Activated CD8-positive, alpha-beta memory T cell treated with anti-CD3 and anti-CD28 coated beads, Interleukin-2, amount 50 U/mL, for 4 hours (primary cell): ENCODE measurements at regions not wholly inside any gene's neighbourhood (a gene's known extent, or its start where the extent isn't known, plus 50 kb on each side); places are given as distances from the start of the nearest gene placed in this dataset.

ENCODE experiments used
- DNase-seq: peaks from one replicate; pipeline ENCODE4 v3.0.0-alpha.2; 2020

GRCh38 chr2:88834866-88835265, 143.4 kb downstream of the RPIA start:
- DNase-seq: no peak

DNA sequence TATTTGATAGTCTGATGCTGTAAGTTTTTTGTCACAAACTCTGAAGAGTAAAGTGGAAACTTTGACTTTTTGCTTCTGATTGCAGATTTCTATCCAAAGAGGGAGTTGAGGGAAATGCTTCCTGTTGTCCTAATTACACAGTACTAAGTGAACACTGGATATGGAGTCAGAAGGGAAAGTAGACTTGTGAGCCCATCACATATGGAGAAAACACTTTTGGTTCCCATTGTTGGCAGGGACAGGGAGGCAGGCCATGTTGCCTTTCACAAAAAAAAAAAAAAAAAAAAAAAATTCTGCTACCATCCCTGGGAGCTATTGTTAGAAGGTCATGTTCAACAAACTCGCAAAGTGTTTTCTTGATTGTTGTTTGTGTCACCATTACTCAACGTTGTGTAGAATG, 144.3 kb downstream of the RPIA start:
- no peak for DNase-seq

- no peak for DNase-seq
Measured at GRCh38 chr2:88836351-88836750, 144.9 kb downstream of the RPIA start.

- no peak for DNase-seq
Measured at GRCh38 chr2:88837511-88838160, 146.2 kb downstream of the RPIA start.

DNA sequence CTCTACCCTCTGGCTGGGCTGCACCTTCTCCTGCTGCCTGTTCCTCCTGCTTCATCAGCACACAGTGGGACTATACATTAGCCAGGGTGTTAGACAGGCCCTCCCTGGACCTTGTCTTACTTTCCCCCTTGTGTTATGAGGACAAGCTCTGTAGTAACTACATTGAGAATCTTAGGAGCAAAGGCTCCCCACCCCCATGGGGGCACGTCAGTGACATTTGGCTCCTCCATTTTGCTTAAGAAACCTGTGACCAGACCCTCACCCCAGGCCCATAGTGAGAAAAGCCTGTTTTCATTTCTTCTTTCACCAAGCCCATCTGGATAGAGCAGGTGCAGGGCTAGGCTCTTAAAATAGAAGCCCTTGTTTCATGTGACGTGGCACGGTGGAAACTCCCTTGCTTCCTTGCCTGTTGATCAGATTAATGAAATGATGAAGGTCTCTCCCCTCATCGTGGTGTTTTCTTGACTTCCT, 146.7 kb downstream of the RPIA start:
- no peak for DNase-seq

DNA sequence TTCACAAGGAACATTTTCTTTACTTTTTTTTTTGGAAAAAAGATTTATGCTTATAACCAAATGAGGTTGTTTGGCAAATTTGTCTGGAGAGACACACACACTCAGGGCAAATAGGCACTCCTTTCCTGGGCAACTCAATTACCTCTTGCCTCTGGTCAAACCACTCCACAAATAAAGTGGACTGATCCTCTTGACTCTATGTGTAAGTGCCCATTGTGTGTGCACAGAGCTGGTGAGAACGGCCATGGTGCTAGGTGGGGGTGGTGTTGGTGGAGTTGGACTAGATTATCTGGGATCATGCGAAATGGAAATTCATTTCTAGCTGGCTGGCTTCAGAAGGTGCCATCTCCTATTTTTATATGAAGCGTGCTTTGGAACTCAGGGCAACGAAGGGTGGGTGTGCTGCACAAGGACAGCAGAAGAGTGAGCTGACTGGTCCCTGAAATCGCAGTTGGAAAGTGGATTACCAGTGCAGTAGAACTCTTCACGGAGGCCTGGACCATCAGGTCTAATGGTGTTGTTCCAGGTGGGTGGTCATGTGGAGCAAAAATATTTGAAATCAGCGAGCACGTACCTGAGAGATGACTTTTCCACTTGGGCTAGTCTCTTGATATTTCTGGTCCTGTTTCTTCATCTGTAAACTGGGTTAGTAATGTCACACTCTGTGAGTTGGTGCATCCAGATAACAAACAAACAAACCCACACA, 149.9 kb downstream of the RPIA start:
- no peak for DNase-seq

- DNase-seq: no peak
Measured at GRCh38 chr2:88842656-88843460, 151.4 kb downstream of the RPIA start.

- no peak for DNase-seq
Measured at GRCh38 chr2:88843651-88844050, 152.2 kb downstream of the RPIA start.

DNA sequence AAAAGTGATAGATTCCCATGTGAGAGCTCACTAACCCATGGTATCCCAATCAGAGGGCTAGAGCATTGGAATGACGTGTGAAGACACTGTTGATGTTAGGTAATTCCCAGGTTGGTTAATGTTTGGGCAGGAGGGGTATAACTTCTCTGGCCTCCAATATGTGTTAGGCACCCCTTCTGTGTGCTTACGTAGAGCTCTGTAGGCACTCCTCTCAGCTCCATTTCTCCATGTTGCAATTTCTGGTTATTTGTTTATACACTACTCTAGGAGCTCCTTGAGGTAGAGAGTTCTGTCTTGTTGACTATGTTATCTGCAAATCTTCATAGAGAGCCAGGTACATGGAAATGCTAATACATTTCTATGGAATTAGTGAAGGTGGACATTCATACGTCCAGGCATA, 153.5 kb downstream of the RPIA start:
- no peak for DNase-seq

DNA sequence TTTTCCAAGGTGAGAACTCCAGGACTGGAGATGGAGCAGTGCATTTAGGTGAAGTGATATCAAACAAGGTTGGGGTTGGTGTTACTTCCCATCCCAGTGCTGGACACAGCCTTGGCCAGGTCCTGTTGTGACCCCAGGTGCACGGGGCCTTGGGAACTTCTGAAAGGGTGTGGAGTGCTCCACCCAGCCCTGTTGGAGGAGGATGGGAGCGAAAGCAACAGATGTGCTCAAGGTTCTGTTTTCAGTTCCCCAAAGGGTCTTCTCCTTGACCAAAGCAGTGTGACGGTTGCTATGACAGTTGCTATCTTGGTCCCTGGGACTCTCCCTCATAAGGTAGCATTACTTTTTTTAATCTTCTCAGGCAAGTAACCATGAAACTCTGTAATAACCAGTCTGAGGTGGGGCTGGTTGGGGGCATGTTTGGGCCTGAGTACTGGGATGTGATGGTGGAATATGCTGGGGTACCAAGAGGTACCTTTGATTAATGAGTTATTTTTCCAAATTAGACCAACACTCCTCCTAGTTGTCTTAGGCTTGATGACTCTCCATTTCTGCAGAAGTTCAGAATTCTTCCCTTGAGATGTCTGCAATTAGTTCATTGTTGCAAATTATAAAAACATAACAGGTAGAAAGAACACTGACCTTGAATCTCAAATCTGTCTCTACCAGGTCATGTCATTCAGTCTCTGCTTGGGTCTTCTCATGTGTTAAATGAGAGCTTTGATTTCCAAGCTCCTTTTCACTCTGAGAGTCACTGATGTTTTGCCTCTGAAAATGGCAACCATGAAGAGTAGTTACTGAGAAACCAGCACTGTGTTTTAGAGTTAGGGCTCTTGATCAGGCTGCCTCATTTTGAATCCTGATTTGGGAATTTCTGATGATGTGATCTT, 154.5 kb downstream of the RPIA start:
- DNase-seq: no peak

DNA sequence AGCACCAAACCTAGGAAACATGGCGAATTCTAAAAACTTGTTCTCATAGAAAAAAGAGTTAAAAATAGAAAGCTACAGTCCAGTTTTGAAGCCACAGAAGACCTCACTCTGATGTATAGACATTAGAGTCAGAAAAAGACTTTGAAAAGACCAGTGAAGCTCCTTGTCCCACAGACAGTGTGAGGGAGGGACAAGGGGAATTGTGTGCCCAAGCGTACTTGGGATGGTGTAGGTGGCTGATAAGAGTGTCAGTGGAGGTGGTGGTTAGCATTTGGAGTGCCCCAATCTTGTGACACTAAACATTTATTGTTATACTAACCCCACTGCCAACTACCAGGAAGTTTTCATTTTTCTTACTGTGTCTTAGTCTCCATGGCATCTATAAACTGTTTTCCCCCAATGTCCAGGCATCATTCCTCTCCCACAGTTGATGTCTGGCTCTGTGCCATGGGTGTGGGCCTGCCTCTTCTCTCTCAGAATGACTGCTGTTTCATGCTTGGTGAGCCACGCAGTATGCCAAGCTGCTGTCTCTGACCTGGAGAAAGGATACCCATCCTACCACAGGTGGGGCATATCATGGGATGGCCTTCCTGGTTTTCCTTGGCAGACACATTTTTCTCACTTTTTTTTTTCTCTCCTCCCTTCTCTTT, 161.4 kb downstream of the RPIA start:
- no peak for DNase-seq

DNA sequence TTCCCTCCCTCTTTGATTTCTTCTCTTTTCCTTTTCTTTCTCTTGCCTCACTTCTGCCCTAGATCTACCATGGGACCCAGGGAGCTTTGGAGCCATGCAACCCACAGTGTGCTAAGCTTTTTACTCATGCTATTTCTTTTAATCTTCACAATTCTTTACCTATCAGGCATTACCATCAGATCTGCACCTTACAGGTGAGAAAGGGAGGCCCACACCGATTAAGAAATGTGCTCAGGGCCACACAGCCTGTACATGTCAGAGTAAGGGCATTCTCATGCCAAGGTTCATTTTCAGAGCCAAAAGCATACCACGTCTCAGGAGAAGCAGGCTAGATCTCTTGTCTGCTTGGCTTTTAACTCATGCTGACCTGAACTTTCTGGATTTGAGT, 161.9 kb downstream of the RPIA start:
- no peak for DNase-seq

DNA sequence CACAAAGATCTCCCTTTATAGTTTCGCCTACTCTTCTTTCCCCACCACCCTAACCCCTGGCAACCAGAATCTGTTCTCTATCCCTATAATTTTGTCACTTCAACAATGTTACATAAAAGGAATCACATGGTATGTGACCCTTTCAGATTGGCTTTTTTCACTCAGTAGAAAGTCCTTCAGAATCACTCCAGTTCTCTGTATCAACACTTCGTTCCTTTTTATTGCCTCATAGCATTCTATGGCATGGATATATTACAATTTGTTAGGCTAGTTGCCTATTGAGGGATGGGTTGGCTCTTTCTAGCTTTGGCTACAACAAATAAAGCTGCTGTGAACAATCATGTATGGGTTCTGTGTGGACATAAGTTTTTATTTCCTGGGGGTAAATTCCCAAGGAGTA, 163.1 kb downstream of the RPIA start:
- DNase-seq: no peak

- DNase-seq: no peak
Measured at GRCh38 chr2:88855620-88856408, 164.3 kb downstream of the RPIA start.

DNA sequence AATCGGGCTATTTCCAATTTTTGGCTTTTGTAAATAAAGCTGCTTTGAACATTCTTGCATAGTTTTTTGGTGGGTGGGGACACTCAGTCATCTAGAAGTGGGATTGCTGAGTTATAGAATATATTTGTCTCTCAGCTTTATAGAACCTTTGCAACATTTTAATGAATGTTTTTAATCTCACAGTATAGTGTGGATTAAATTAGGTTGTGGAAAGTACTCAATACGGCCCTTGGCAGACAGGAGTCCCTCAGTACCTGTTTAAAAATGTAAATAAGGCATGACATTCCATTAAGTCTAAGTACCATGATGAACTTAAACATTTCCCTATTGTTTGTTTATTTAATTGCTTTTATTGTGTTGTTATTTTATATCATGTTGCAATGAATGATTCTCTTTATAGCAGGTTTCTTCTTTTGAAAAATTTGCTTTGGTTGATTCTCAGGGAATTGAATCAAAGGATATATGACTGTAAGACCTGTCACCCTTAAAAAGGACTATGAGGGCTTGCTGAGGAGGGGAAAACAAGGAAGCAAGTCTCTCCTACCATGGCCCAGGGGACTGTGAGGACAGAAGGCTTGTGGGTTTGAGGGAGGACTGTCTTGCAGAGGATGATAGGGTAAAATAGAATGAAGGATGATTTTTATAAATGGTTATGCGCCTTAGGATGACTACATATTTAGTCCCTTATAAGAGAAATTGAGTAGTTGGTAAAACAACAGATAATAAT, 165.1 kb downstream of the RPIA start:
- no peak for DNase-seq

DNA sequence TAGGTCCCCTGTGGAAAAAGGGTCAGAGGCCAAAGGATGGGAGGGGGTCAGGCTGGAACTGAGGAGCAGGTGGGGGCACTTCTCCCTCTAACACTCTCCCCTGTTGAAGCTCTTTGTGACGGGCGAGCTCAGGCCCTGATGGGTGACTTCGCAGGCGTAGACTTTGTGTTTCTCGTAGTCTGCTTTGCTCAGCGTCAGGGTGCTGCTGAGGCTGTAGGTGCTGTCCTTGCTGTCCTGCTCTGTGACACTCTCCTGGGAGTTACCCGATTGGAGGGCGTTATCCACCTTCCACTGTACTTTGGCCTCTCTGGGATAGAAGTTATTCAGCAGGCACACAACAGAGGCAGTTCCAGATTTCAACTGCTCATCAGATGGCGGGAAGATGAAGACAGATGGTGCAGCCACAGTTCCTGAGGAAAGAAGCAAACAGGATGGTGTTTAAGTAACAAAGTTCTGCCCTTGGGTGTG, 165.8 kb downstream of the RPIA start:
- no peak for DNase-seq

GRCh38 chr2:88857951-88858411, 166.5 kb downstream of the RPIA start:
- DNase-seq: no peak

DNA sequence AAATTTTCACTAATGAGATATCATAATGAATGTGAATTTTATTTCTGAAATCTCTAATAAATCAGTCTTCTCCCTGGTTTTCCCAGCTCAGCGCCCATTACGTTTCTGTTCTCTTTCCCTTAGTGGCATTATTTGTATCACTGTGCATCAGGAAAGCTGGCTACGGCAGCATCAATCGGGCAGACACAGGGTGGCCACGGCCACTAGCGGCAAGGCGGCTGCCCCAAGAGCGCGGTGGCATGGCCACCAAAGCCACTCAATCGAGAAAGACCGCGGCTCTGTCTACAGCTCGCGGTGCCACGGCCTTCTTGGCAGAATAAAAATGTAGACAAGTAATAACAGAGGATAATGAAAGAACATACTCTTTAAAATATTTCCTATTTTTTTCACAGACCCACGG, 168.0 kb downstream of the RPIA start:
- no peak for DNase-seq

DNA sequence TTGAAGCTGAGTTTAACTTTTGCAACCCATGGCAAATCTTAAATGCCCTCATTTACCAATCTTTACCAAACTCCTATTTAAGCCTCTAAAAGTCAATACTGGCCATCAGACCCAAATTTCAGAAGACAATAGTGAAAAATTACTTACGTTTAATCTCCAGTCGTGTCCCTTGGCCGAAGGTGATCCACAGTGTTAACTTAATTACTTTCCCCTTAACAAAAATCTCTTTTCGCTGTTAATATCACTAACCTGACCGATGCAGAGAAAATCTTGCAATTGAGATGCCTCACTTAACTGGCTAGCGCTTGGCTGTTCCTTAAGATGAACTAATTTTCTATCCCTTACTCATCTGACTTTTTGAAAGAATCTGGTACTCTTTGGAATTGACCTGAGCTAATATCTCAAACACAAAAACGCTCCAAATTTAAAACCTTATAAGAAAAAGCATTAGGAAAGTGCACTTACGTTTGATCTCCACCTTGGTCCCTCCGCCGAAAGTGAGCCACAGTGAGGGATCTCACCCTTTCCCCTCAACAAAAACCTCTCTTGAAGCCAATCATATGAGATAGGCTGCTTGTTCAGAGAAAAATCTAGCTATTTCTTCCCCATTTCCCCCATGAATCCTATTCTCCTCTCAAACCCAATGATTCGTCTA, 169.1 kb downstream of the RPIA start:
- DNase-seq: no peak

GRCh38 chr2:88865801-88866371, 174.4 kb downstream of the RPIA start:
- DNase-seq: no peak
